Subcutaneous abdominal adipose tissue (tissue), 5 donors: ENCODE measurements at regions not wholly inside any gene's neighbourhood (a gene's known extent, or its start where the extent isn't known, plus 50 kb on each side); places are given as distances from the start of the nearest gene placed in this dataset.

ENCODE experiments used
- H3K27ac ChIP-seq: one replicate; pipeline ENCODE4 v1.7.0; 2013; ENCODE audit warnings: low read depth, mild to moderate bottlenecking, inconsistent platforms, low read length, moderate library complexity
- H3K27me3 ChIP-seq, 5 donors: one replicate each; pipeline ENCODE4 v1.7.0; 2013; ENCODE audit warnings: low read length in 5 of 5, inconsistent platforms in 1 of 5; ENCODE audit not compliant: control insufficient read depth in 5 of 5, insufficient read depth in 4 of 5
- H3K36me3 ChIP-seq, 5 donors: one replicate each; pipeline ENCODE4 v1.7.0; 2013; ENCODE audit warnings: low read length in 5 of 5; ENCODE audit not compliant: control insufficient read depth in 5 of 5, insufficient read depth in 5 of 5
- H3K4me1 ChIP-seq, 5 donors: one replicate each; pipeline ENCODE4 v1.7.0; 2013; ENCODE audit warnings: low read length in 5 of 5, mild to moderate bottlenecking in 3 of 5, moderate library complexity in 1 of 5; ENCODE audit not compliant: control insufficient read depth in 5 of 5, insufficient read depth in 5 of 5
- H3K4me3 ChIP-seq, 5 donors: one replicate each; pipeline ENCODE4 v1.7.0; 2013; ENCODE audit warnings: low read length in 5 of 5, low read depth in 1 of 5
- H3K9ac ChIP-seq, 5 donors: one replicate each; pipeline ENCODE4 v1.7.0; 2013; ENCODE audit warnings: low read length in 5 of 5, mild to moderate bottlenecking in 4 of 5, moderate library complexity in 3 of 5
- H3K9me3 ChIP-seq, 5 donors: one replicate each; pipeline ENCODE4 v1.7.0; 2013; ENCODE audit warnings: low read length in 5 of 5; ENCODE audit not compliant: control insufficient read depth in 5 of 5
- donor health status: healthy.
- donor health status: healthy.
- donor health status: healthy.
- donor health status: healthy.
- donor health status: healthy.

- H3K4me3 ChIP-seq: no peak overlapping the region
- no peaks in the 10 kb centered on the region for H3K27me3 ChIP-seq
- peaks cover 0 to 7% (median 0%) of the 10 kb centered on the region in 5 donors for H3K9me3 ChIP-seq
- no peaks in the 10 kb centered on the region for H3K36me3 ChIP-seq
- H3K27ac ChIP-seq: no peak overlapping the region
- H3K9ac ChIP-seq: no peak overlapping the region
- no peaks in the 10 kb centered on the region for H3K4me1 ChIP-seq
Measured at GRCh38 chr1:191306916-191307315, 829.3 kb upstream of the BRINP3 start.

GRCh38 chr1:191320062-191320461 lies 838.2 kb upstream of the RGS18 start:
- H3K27ac ChIP-seq: no peak overlapping the region

GRCh38 chr1:191327868-191328267 lies 830.4 kb upstream of the RGS18 start:
- Histone ChIP-seq H3K27ac (no peak overlapping the region), H3K4me3 (no peak overlapping the region), H3K4me1 (no peaks in the 10 kb centered on the region), H3K9ac (no peak overlapping the region), H3K27me3 (no peaks in the 10 kb centered on the region), H3K9me3 (no peaks in the 10 kb centered on the region), H3K36me3 (no peaks in the 10 kb centered on the region)

More at GRCh38 chr1:191320062-191320461, 838.2 kb upstream of the RGS18 start:
- H3K27me3 ChIP-seq: no peaks in the 10 kb centered on the region
- no peak overlapping the region for H3K9ac ChIP-seq
- H3K9me3 ChIP-seq: no peaks in the 10 kb centered on the region
- no peaks in the 10 kb centered on the region for H3K4me1 ChIP-seq
- H3K4me3 ChIP-seq: no peak overlapping the region
- H3K36me3 ChIP-seq: no peaks in the 10 kb centered on the region

- no peak overlapping the region for H3K27ac ChIP-seq
- no peaks in the 10 kb centered on the region for H3K36me3 ChIP-seq
- no peaks in the 10 kb centered on the region for H3K27me3 ChIP-seq
- H3K4me3 ChIP-seq: no peak overlapping the region
- H3K9me3 ChIP-seq: peaks cover 0 to 6% (median 3%) of the 10 kb centered on the region in 5 donors
- no peak overlapping the region for H3K9ac ChIP-seq
- peaks cover 0 to 3% (median 0%) of the 10 kb centered on the region in 5 donors for H3K4me1 ChIP-seq
Measured at GRCh38 chr1:191343816-191344215, 814.4 kb upstream of the RGS18 start.

- H3K27ac ChIP-seq: no peak overlapping the region
- H3K27me3 ChIP-seq: no peaks in the 10 kb centered on the region
- H3K4me1 ChIP-seq: peaks cover 0 to 3% (median 0%) of the 10 kb centered on the region in 5 donors
- H3K36me3 ChIP-seq: no peaks in the 10 kb centered on the region
- no peak overlapping the region for H3K4me3 ChIP-seq
- peaks cover 0 to 6% (median 3%) of the 10 kb centered on the region in 5 donors for H3K9me3 ChIP-seq
- H3K9ac ChIP-seq: no peak overlapping the region
Measured at GRCh38 chr1:191346381-191346780, 811.9 kb upstream of the RGS18 start.

GRCh38 chr1:191348328-191348727 lies 809.9 kb upstream of the RGS18 start:
- Histone ChIP-seq H3K4me1 (peaks cover 0 to 3% (median 0%) of the 10 kb centered on the region in 5 donors), H3K9ac (no peak overlapping the region), H3K27ac (no peak overlapping the region), H3K27me3 (no peaks in the 10 kb centered on the region), H3K9me3 (peaks cover 0 to 3% (median 0%) of the 10 kb centered on the region in 5 donors), H3K4me3 (no peak overlapping the region), H3K36me3 (no peaks in the 10 kb centered on the region)

- H3K27me3 ChIP-seq: no peaks in the 10 kb centered on the region
- no peak overlapping the region for H3K9ac ChIP-seq
- no peaks in the 10 kb centered on the region for H3K9me3 ChIP-seq
- H3K36me3 ChIP-seq: no peaks in the 10 kb centered on the region
- H3K4me3 ChIP-seq: no peak overlapping the region
- no peaks in the 10 kb centered on the region for H3K4me1 ChIP-seq
- no peak overlapping the region for H3K27ac ChIP-seq
Measured at GRCh38 chr1:191350938-191351337, 807.3 kb upstream of the RGS18 start.

- Histone ChIP-seq H3K36me3 (no peaks in the 10 kb centered on the region), H3K9me3 (peaks cover 0 to under 1% (median 0%) of the 10 kb centered on the region in 5 donors), H3K9ac (no peak overlapping the region), H3K4me3 (no peak overlapping the region), H3K27me3 (no peaks in the 10 kb centered on the region), H3K27ac (no peak overlapping the region), H3K4me1 (no peaks in the 10 kb centered on the region)
Measured at GRCh38 chr1:191358724-191359123, 799.5 kb upstream of the RGS18 start.

GRCh38 chr1:191366686-191367085 lies 791.6 kb upstream of the RGS18 start:
- Histone ChIP-seq H3K27ac (no peak overlapping the region), H3K27me3 (no peaks in the 10 kb centered on the region), H3K4me3 (no peak overlapping the region), H3K36me3 (no peaks in the 10 kb centered on the region), H3K9ac (no peak overlapping the region), H3K4me1 (no peaks in the 10 kb centered on the region), H3K9me3 (peaks cover 0 to 10% (median 2%) of the 10 kb centered on the region in 5 donors)

- Histone ChIP-seq H3K27me3 (no peaks in the 10 kb centered on the region), H3K9ac (no peak overlapping the region), H3K27ac (no peak overlapping the region), H3K36me3 (no peaks in the 10 kb centered on the region), H3K9me3 (peaks cover 0 to 12% (median 0%) of the 10 kb centered on the region in 5 donors), H3K4me1 (no peaks in the 10 kb centered on the region), H3K4me3 (no peak overlapping the region)
Measured at GRCh38 chr1:191368891-191369654, 789.2 kb upstream of the RGS18 start.
